Neutrophil (primary cell): ENCODE measurements at regions not wholly inside any gene's neighbourhood (a gene's known extent, or its start where the extent isn't known, plus 50 kb on each side); places are given as distances from the start of the nearest gene placed in this dataset.

ENCODE experiments used
- H3K27ac ChIP-seq: fragments of 200-600 bp; sonication (generic); 2 replicates; pipeline ENCODE4 v1.5.1; 2016; ENCODE audit warnings: mild to moderate bottlenecking, moderate library complexity
- H3K27me3 ChIP-seq: fragments of 200-600 bp; sonication (generic); 2 replicates; pipeline ENCODE4 v1.6.0; 2016; ENCODE audit warnings: mild to moderate bottlenecking
- H3K36me3 ChIP-seq: fragments of 200-600 bp; sonication (generic); 2 replicates; pipeline ENCODE4 v1.5.1; 2017
- H3K4me1 ChIP-seq, 2 experiments: fragments of 200-600 bp in 1 of 2; sonication (generic) in 1 of 2; 1 replicate in 1 of 2; 2 replicates in 1 of 2; pipeline versions ENCODE4 v1.5.1 to v1.6.1; 2013 to 2016; ENCODE audit warnings: low read depth in 1 of 2, low read length in 1 of 2, mild to moderate bottlenecking in 1 of 2, moderate library complexity in 1 of 2; ENCODE audit not compliant: control insufficient read depth in 1 of 2, insufficient read depth in 1 of 2
- H3K4me3 ChIP-seq, 2 experiments: fragments of 200-600 bp in 1 of 2; sonication (generic) in 1 of 2; 1 replicate in 1 of 2; 2 replicates in 1 of 2; pipeline ENCODE4 v1.5.1; 2013 to 2016; ENCODE audit warnings: low read depth in 1 of 2, low read length in 1 of 2, mild to moderate bottlenecking in 1 of 2, moderate library complexity in 1 of 2
- H3K9me3 ChIP-seq: fragments of 200-600 bp; sonication (generic); 2 replicates; pipeline ENCODE4 v1.5.1; 2016
- TF ChIP-seq, protein P1 (sequence below): fragments of 200-600 bp; sonication (generic); IDR thresholded peaks from 2 replicates; pipeline ENCODE4 v1.5.1; 2016; ENCODE audit warnings: antibody characterized with exemption

- H3K4me1 ChIP-seq = no peaks in the 10 kb centered on the region
- H3K9me3 ChIP-seq = no peaks in the 10 kb centered on the region
- no peaks in the 10 kb centered on the region for H3K36me3 ChIP-seq
- no peak overlapping the region for H3K4me3 ChIP-seq
- no peaks in the 10 kb centered on the region for H3K27me3 ChIP-seq
- no peak overlapping the region for H3K27ac ChIP-seq
- TF ChIP-seq, protein P1, sequence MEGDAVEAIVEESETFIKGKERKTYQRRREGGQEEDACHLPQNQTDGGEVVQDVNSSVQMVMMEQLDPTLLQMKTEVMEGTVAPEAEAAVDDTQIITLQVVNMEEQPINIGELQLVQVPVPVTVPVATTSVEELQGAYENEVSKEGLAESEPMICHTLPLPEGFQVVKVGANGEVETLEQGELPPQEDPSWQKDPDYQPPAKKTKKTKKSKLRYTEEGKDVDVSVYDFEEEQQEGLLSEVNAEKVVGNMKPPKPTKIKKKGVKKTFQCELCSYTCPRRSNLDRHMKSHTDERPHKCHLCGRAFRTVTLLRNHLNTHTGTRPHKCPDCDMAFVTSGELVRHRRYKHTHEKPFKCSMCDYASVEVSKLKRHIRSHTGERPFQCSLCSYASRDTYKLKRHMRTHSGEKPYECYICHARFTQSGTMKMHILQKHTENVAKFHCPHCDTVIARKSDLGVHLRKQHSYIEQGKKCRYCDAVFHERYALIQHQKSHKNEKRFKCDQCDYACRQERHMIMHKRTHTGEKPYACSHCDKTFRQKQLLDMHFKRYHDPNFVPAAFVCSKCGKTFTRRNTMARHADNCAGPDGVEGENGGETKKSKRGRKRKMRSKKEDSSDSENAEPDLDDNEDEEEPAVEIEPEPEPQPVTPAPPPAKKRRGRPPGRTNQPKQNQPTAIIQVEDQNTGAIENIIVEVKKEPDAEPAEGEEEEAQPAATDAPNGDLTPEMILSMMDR = no peak
Observed at GRCh38 chr2:16330982-16331381, 334.7 kb downstream of the CYRIA start.

- H3K27me3 ChIP-seq = no peaks in the 10 kb centered on the region
- H3K4me1 ChIP-seq = no peaks in the 10 kb centered on the region
- H3K9me3 ChIP-seq = no peaks in the 10 kb centered on the region
- TF ChIP-seq, protein P1 = no peak
- no peak overlapping the region for H3K4me3 ChIP-seq
- no peaks in the 10 kb centered on the region for H3K36me3 ChIP-seq
- no peak overlapping the region for H3K27ac ChIP-seq
Observed at GRCh38 chr2:16330571-16330970, 335.1 kb downstream of the CYRIA start.

- H3K27ac ChIP-seq = no peak overlapping the region
- no peaks in the 10 kb centered on the region for H3K36me3 ChIP-seq
- no peaks in the 10 kb centered on the region for H3K4me1 ChIP-seq
- no peaks in the 10 kb centered on the region for H3K9me3 ChIP-seq
- H3K4me3 ChIP-seq = no peak overlapping the region
- TF ChIP-seq, protein P1 = no peak
- no peaks in the 10 kb centered on the region for H3K27me3 ChIP-seq
Observed at GRCh38 chr2:16330012-16330411, 335.6 kb downstream of the CYRIA start.

GRCh38 chr2:16329421-16329820, 336.2 kb downstream of the CYRIA start:
- Histone ChIP-seq H3K36me3 (no peaks in the 10 kb centered on the region), H3K4me1 (no peaks in the 10 kb centered on the region), H3K4me3 (no peak overlapping the region), H3K27ac (no peak overlapping the region), H3K9me3 (no peaks in the 10 kb centered on the region), H3K27me3 (no peaks in the 10 kb centered on the region)
- TF ChIP-seq, protein P1 = no peak

- H3K4me1 ChIP-seq = no peaks in the 10 kb centered on the region
- H3K27ac ChIP-seq = no peak overlapping the region
- no peaks in the 10 kb centered on the region for H3K9me3 ChIP-seq
- H3K27me3 ChIP-seq = no peaks in the 10 kb centered on the region
- TF ChIP-seq, protein P1 = no peak
- H3K36me3 ChIP-seq = no peaks in the 10 kb centered on the region
- no peak overlapping the region for H3K4me3 ChIP-seq
Observed at GRCh38 chr2:16328521-16329190, 337.0 kb downstream of the CYRIA start.
